ENCODE measurements at regions not wholly inside any gene's neighbourhood (a gene's known extent, or its start where the extent isn't known, plus 50 kb on each side); places are given as distances from the start of the nearest gene placed in this dataset.

DNA sequence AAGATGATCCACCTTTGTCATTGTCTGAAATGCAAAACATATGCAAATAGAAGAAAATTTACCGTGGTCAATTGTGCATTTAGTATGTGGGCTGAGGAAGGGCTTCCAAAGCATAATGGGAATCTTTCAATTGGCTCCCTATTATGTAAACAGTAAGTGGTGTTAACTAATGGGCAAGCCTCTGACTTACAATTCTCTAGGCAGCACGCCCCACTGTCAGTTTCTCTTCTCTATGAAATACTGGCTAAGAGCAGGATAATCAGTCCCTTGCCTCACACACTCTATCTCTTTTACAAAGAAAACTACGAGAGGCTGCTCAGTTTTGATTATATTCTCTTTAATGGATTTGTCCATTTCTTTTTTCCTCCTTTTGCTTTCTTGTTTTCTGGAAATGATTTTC is 1272.6 kb downstream of the PCDH19 start:
- TF ChIP-seq CTCF (IDR thresholded peaks at IDR 0.05) (no peak), POLR2A (IDR thresholded peaks at IDR 0.05) (no peak), POLR2AphosphoS5 (IDR thresholded peaks at IDR 0.05) (no peak)
